ENCODE measurements at regions not wholly inside any gene's neighbourhood (a gene's known extent, or its start where the extent isn't known, plus 50 kb on each side); places are given as distances from the start of the nearest gene placed in this dataset.

DNA sequence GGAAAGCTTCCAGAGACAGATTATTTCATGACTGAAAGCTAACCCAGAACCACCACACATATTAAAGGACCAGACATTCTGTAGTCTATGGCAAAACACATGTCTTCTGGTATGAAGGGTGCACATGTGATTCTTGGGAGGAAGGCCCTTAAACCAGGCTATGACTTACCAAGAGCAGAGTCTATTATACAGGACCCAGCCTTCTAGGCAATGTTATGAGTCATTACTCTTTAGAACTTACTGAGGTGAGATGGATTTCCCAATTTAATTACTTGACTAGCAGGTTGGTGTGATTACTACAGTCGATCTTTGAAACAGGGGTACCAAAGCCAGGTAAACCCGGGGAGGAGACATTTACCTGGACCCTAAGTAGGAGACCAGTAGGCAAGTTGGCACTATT is 350.8 kb downstream of the TRIB2 start:
- Histone ChIP-seq H3K79me2 (replicated peaks; ENCODE audit: insufficient read depth) (no peaks in the 10 kb centered on the region), H3F3A (replicated peaks; ENCODE audit: low read depth) (no peaks in the 10 kb centered on the region), H4K20me1 (replicated peaks; ENCODE audit: insufficient read depth) (no peaks in the 10 kb centered on the region), H3K9me2 (ENCODE audit: insufficient read depth) (no peaks in the 10 kb centered on the region), H2AFZ (no peak overlapping the region), H3K36me3 (ENCODE audit: insufficient read depth) (no peaks in the 10 kb centered on the region), H3K4me3 (no peak overlapping the region), H3K4me2 (no peak overlapping the region), H3K27me3 (ENCODE audit: insufficient read depth) (no peaks in the 10 kb centered on the region), H3K4me1 (ENCODE audit: insufficient read depth) (no peaks in the 10 kb centered on the region), H3K27ac (ENCODE audit: low read depth) (no peak overlapping the region)
- no peak for DNase-seq (ENCODE audit: low spot score)
- Mint-ChIP-seq H3K27ac (no peak overlapping the region), H3K9me3 (no peaks in the 10 kb centered on the region), H3K4me1 (no peaks in the 10 kb centered on the region), H3K4me3 (no peak overlapping the region), H3K27me3 (ENCODE audit: insufficient read depth, low read depth, poor library complexity) (no peaks in the 10 kb centered on the region), H3K36me3 (ENCODE audit: low read depth) (no peaks in the 10 kb centered on the region)
- no peak for ATAC-seq
- TF ChIP-seq CREB1 (CRISPR knock-in tag; IDR thresholded peaks at IDR 0.05; ENCODE audit: low read depth) (no peak), STAT1 (IDR thresholded peaks at IDR 0.05; ENCODE audit: unreplicated experiment) (no peak)
- TF ChIP-seq, protein P1, sequence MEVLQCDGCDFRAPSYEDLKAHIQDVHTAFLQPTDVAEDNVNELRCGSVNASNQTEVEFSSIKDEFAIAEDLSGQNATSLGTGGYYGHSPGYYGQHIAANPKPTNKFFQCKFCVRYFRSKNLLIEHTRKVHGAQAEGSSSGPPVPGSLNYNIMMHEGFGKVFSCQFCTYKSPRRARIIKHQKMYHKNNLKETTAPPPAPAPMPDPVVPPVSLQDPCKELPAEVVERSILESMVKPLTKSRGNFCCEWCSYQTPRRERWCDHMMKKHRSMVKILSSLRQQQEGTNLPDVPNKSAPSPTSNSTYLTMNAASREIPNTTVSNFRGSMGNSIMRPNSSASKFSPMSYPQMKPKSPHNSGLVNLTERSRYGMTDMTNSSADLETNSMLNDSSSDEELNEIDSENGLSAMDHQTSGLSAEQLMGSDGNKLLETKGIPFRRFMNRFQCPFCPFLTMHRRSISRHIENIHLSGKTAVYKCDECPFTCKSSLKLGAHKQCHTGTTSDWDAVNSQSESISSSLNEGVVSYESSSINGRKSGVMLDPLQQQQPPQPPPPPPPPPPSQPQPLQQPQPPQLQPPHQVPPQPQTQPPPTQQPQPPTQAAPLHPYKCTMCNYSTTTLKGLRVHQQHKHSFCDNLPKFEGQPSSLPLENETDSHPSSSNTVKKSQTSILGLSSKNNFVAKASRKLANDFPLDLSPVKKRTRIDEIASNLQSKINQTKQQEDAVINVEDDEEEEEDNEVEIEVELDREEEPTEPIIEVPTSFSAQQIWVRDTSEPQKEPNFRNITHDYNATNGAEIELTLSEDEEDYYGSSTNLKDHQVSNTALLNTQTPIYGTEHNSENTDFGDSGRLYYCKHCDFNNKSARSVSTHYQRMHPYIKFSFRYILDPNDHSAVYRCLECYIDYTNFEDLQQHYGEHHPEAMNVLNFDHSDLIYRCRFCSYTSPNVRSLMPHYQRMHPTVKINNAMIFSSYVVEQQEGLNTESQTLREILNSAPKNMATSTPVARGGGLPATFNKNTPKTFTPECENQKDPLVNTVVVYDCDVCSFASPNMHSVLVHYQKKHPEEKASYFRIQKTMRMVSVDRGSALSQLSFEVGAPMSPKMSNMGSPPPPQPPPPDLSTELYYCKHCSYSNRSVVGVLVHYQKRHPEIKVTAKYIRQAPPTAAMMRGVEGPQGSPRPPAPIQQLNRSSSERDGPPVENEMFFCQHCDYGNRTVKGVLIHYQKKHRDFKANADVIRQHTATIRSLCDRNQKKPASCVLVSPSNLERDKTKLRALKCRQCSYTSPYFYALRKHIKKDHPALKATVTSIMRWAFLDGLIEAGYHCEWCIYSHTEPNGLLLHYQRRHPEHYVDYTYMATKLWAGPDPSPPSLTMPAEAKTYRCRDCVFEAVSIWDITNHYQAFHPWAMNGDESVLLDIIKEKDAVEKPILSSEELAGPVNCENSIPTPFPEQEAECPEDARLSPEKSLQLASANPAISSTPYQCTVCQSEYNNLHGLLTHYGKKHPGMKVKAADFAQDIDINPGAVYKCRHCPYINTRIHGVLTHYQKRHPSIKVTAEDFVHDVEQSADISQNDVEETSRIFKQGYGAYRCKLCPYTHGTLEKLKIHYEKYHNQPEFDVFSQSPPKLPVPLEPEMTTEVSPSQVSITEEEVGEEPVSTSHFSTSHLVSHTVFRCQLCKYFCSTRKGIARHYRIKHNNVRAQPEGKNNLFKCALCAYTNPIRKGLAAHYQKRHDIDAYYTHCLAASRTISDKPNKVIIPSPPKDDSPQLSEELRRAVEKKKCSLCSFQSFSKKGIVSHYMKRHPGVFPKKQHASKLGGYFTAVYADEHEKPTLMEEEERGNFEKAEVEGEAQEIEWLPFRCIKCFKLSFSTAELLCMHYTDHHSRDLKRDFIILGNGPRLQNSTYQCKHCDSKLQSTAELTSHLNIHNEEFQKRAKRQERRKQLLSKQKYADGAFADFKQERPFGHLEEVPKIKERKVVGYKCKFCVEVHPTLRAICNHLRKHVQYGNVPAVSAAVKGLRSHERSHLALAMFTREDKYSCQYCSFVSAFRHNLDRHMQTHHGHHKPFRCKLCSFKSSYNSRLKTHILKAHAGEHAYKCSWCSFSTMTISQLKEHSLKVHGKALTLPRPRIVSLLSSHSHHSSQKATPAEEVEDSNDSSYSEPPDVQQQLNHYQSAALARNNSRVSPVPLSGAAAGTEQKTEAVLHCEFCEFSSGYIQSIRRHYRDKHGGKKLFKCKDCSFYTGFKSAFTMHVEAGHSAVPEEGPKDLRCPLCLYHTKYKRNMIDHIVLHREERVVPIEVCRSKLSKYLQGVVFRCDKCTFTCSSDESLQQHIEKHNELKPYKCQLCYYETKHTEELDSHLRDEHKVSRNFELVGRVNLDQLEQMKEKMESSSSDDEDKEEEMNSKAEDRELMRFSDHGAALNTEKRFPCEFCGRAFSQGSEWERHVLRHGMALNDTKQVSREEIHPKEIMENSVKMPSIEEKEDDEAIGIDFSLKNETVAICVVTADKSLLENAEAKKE (CRISPR knock-in tag; IDR thresholded peaks at IDR 0.05), result no peak

DNA sequence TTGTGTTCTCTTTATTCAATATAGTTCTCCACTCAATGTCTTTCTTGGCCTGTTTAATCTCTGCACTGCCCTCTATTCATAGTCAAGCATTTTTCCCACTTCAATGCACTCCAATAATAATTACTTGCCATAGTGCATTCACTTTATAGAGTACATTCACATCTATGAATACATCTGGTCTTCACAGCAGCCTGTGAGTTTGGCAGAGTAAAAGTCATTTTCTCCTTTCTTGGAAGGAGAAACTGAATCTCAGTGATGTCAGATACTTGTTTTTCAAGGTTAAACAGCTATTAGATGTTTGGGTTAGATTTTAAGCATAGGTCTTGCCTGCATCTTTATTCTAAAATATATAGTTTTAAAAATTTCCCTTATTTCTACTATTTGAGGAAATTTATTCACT is 373.2 kb downstream of the TRIB2 start:
- no peak overlapping the region for H3K4me3 Mint-ChIP-seq
- Histone ChIP-seq H3K4me3 (no peak overlapping the region), H2AFZ (no peak overlapping the region), H3K9me2 (ENCODE audit: insufficient read depth) (no peaks in the 10 kb centered on the region), H3K4me2 (no peak overlapping the region), H3K79me2 (replicated peaks; ENCODE audit: insufficient read depth) (no peaks in the 10 kb centered on the region), H4K20me1 (replicated peaks; ENCODE audit: insufficient read depth) (no peaks in the 10 kb centered on the region), H3K27me3 (ENCODE audit: insufficient read depth) (no peaks in the 10 kb centered on the region), H3F3A (replicated peaks; ENCODE audit: low read depth) (no peaks in the 10 kb centered on the region), H3K27ac (ENCODE audit: low read depth) (no peak overlapping the region), H3K36me3 (ENCODE audit: insufficient read depth) (no peaks in the 10 kb centered on the region), H3K4me1 (ENCODE audit: insufficient read depth) (no peaks in the 10 kb centered on the region)
- H3K36me3 Mint-ChIP-seq (ENCODE audit: low read depth), result no peaks in the 10 kb centered on the region
- no peaks in the 10 kb centered on the region for H3K27me3 Mint-ChIP-seq (ENCODE audit: insufficient read depth, low read depth, poor library complexity)
- no peaks in the 10 kb centered on the region; the same call in 2 of the 3 replicates for H3K4me1 Mint-ChIP-seq
- ATAC-seq, result no peak
- TF ChIP-seq, protein P2, sequence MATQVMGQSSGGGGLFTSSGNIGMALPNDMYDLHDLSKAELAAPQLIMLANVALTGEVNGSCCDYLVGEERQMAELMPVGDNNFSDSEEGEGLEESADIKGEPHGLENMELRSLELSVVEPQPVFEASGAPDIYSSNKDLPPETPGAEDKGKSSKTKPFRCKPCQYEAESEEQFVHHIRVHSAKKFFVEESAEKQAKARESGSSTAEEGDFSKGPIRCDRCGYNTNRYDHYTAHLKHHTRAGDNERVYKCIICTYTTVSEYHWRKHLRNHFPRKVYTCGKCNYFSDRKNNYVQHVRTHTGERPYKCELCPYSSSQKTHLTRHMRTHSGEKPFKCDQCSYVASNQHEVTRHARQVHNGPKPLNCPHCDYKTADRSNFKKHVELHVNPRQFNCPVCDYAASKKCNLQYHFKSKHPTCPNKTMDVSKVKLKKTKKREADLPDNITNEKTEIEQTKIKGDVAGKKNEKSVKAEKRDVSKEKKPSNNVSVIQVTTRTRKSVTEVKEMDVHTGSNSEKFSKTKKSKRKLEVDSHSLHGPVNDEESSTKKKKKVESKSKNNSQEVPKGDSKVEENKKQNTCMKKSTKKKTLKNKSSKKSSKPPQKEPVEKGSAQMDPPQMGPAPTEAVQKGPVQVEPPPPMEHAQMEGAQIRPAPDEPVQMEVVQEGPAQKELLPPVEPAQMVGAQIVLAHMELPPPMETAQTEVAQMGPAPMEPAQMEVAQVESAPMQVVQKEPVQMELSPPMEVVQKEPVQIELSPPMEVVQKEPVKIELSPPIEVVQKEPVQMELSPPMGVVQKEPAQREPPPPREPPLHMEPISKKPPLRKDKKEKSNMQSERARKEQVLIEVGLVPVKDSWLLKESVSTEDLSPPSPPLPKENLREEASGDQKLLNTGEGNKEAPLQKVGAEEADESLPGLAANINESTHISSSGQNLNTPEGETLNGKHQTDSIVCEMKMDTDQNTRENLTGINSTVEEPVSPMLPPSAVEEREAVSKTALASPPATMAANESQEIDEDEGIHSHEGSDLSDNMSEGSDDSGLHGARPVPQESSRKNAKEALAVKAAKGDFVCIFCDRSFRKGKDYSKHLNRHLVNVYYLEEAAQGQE (IDR thresholded peaks at IDR 0.05; ENCODE audit: unreplicated experiment), result no peak
- no peak for DNase-seq (ENCODE audit: low spot score)
- peaks cover 3% of the 10 kb centered on the region; the same call in 1 of the 3 replicates for H3K9me3 Mint-ChIP-seq
- no peak overlapping the region for H3K27ac Mint-ChIP-seq
